ENCODE measurements at regions not wholly inside any gene's neighbourhood (a gene's known extent, or its start where the extent isn't known, plus 50 kb on each side); places are given as distances from the start of the nearest gene placed in this dataset.

DNA sequence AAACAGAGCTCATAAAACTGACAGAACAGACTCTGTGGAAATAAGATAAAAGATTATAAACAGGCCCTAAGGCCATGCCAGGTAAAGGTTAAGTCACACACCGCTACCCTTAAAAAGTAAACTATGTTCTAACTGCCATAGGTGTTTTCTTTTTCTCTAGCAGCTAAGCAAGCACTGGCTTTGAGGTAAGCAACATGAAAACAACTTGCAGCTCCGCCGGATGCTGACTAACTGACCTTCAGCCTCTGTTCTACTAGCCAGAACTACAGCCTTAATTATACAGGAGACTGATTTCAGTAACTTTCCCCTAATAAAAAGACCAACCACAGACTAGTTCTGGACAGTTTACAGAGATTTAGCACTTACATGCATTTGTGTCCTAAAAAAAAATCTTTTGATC lies 708.3 kb downstream of the CCSER2 start:
- H4K20me1 ChIP-seq (ENCODE audit: low read depth, low read length) = no peaks in the 10 kb centered on the region
- no peak overlapping the region for H3K4me3 ChIP-seq (ENCODE audit: insufficient read depth, low read length, poor library complexity, severe bottlenecking)
- H3F3A ChIP-seq (ENCODE audit: insufficient read depth) = no peaks in the 10 kb centered on the region
- H3K27me3 ChIP-seq (ENCODE audit: low read length) = no peaks in the 10 kb centered on the region
- no peaks in the 10 kb centered on the region for H3K9me3 ChIP-seq (ENCODE audit: insufficient read depth, low read length)
- no peak overlapping the region for H3K9ac ChIP-seq (ENCODE audit: low read length)
- no peaks in the 10 kb centered on the region for H3K9me2 ChIP-seq (replicated peaks; ENCODE audit: insufficient read depth, low read length)
- no peak overlapping the region for H3K4me2 ChIP-seq (ENCODE audit: low read depth, low read length, poor library complexity, severe bottlenecking)
- H2AFZ ChIP-seq (ENCODE audit: low read depth, low read length, severe bottlenecking) = no peak overlapping the region
- TF ChIP-seq, protein P1, sequence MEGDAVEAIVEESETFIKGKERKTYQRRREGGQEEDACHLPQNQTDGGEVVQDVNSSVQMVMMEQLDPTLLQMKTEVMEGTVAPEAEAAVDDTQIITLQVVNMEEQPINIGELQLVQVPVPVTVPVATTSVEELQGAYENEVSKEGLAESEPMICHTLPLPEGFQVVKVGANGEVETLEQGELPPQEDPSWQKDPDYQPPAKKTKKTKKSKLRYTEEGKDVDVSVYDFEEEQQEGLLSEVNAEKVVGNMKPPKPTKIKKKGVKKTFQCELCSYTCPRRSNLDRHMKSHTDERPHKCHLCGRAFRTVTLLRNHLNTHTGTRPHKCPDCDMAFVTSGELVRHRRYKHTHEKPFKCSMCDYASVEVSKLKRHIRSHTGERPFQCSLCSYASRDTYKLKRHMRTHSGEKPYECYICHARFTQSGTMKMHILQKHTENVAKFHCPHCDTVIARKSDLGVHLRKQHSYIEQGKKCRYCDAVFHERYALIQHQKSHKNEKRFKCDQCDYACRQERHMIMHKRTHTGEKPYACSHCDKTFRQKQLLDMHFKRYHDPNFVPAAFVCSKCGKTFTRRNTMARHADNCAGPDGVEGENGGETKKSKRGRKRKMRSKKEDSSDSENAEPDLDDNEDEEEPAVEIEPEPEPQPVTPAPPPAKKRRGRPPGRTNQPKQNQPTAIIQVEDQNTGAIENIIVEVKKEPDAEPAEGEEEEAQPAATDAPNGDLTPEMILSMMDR (IDR thresholded peaks at IDR 0.05; ENCODE audit: insufficient read depth, low read length, poor library complexity, severe bottlenecking) = no peak
- TF ChIP-seq EZH2phosphoT487 (conservative IDR thresholded peaks at IDR 0.05; ENCODE audit: low read length) = no peak
- no peaks in the 10 kb centered on the region for H3K79me2 ChIP-seq (ENCODE audit: insufficient read depth, low read length)
- no peaks in the 10 kb centered on the region for H3K36me3 ChIP-seq (ENCODE audit: low read length)
- H3K27ac ChIP-seq (ENCODE audit: low read depth, low read length) = no peak overlapping the region

DNA sequence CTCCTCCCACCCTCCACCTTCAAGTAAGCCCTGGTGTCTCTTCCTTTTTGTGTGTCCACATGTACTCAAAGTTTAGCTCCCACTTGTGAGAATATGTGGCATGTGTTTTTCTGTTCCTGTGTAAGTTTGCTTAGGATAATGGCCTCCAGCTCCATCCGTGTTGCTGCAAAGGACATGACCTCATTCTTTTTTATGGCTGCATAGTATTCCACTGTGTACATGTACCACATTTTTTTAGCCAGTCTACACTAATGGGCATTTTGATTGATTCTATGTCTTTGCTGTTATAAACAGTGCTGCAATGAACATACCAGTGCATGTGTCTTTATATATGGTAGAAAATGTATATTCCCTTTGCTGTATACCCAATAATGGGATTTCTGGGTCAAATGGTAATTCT lies 710.9 kb downstream of the CCSER2 start:
- H3K9me3 ChIP-seq (ENCODE audit: insufficient read depth, low read length) = no peaks in the 10 kb centered on the region
- no peak overlapping the region for H3K4me2 ChIP-seq (ENCODE audit: low read depth, low read length, poor library complexity, severe bottlenecking)
- no peaks in the 10 kb centered on the region for H3F3A ChIP-seq (ENCODE audit: insufficient read depth)
- H3K9me2 ChIP-seq (replicated peaks; ENCODE audit: insufficient read depth, low read length) = no peaks in the 10 kb centered on the region
- H3K79me2 ChIP-seq (ENCODE audit: insufficient read depth, low read length) = no peaks in the 10 kb centered on the region
- no peaks in the 10 kb centered on the region for H3K27me3 ChIP-seq (ENCODE audit: low read length)
- H3K36me3 ChIP-seq (ENCODE audit: low read length) = no peaks in the 10 kb centered on the region
- TF ChIP-seq, protein P1 (IDR thresholded peaks at IDR 0.05; ENCODE audit: insufficient read depth, low read length, poor library complexity, severe bottlenecking) = no peak
- no peak for TF ChIP-seq EZH2phosphoT487 (conservative IDR thresholded peaks at IDR 0.05; ENCODE audit: low read length)
- H2AFZ ChIP-seq (ENCODE audit: low read depth, low read length, severe bottlenecking) = no peak overlapping the region
- H3K27ac ChIP-seq (ENCODE audit: low read depth, low read length) = no peak overlapping the region
- no peak overlapping the region for H3K9ac ChIP-seq (ENCODE audit: low read length)
- no peaks in the 10 kb centered on the region for H4K20me1 ChIP-seq (ENCODE audit: low read depth, low read length)
- H3K4me3 ChIP-seq (ENCODE audit: insufficient read depth, low read length, poor library complexity, severe bottlenecking) = no peak overlapping the region

DNA sequence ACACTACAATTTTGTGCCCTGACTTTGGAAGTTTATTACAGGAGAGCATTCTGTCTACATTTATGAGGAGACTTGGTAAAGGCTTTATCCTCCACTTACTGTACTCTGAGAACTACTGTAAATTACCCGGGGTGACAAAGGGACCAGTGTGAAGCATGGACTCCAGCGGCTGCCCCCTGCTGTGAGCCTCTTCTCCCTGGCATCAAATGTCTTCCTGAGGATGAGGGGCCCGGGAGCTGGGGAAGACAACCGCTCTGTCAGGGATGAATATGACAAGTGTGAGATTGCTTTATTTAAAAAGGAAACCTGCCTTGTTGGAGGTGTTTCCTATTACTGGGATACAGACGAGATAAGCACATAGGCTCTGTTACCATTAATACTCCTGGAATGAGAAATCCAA lies 714.8 kb downstream of the CCSER2 start:
- Histone ChIP-seq H3K36me3 (ENCODE audit: low read length) (no peaks in the 10 kb centered on the region), H3F3A (ENCODE audit: insufficient read depth) (no peaks in the 10 kb centered on the region), H2AFZ (ENCODE audit: low read depth, low read length, severe bottlenecking) (no peak overlapping the region), H3K9me2 (replicated peaks; ENCODE audit: insufficient read depth, low read length) (no peaks in the 10 kb centered on the region), H3K27me3 (ENCODE audit: low read length) (no peaks in the 10 kb centered on the region), H3K79me2 (ENCODE audit: insufficient read depth, low read length) (no peaks in the 10 kb centered on the region), H3K4me2 (ENCODE audit: low read depth, low read length, poor library complexity, severe bottlenecking) (no peak overlapping the region), H3K4me3 (ENCODE audit: insufficient read depth, low read length, poor library complexity, severe bottlenecking) (no peak overlapping the region), H3K9ac (ENCODE audit: low read length) (no peak overlapping the region), H3K9me3 (ENCODE audit: insufficient read depth, low read length) (no peaks in the 10 kb centered on the region), H4K20me1 (ENCODE audit: low read depth, low read length) (no peaks in the 10 kb centered on the region), H3K27ac (ENCODE audit: low read depth, low read length) (no peak overlapping the region)
- TF ChIP-seq, protein P1 (IDR thresholded peaks at IDR 0.05; ENCODE audit: insufficient read depth, low read length, poor library complexity, severe bottlenecking) = no peak
- no peak for TF ChIP-seq EZH2phosphoT487 (conservative IDR thresholded peaks at IDR 0.05; ENCODE audit: low read length)
